SK-N-SH (cell line): ENCODE measurements at regions not wholly inside any gene's neighbourhood (a gene's known extent, or its start where the extent isn't known, plus 50 kb on each side); places are given as distances from the start of the nearest gene placed in this dataset.

Experiments
- CTCF ChIA-PET: fragments of 300-600, 350-600 bp; formaldehyde crosslinking; extraction: SDS; loops from one replicate; lab custom pipeline; 2021; lab: Yijun Ruan, JAX
- POLR2A ChIA-PET: fragments of 350-600 bp; sonication (Branson Sonifier 250); formaldehyde crosslinking; extraction: SDS; loops from one replicate; lab custom pipeline; 2020; ENCODE audit warnings: antibody characterized with exemption, inconsistent platforms; lab: Yijun Ruan, JAX
- DNase-seq: peaks from one replicate; pipeline ENCODE4 v3.0.0; 2012
- H2AFZ ChIP-seq: fragments of 200-600 bp; sonication (generic); 2 replicates; pipeline ENCODE4 v1.8.1; 2016; ENCODE audit warnings: antibody characterized with exemption, mild to moderate bottlenecking, low read depth
- H3F3A ChIP-seq: fragments of 200-600 bp; sonication (generic); replicated peaks from 2 replicates; pipeline ENCODE3; 2016; ENCODE audit warnings: antibody characterized with exemption, mild to moderate bottlenecking; ENCODE audit not compliant: insufficient read depth
- H3K27ac ChIP-seq, 2 experiments: fragments of 200-500 bp in 1 of 2; fragments of 200-600 bp in 1 of 2; sonication (Bioruptor generic) in 1 of 2; sonication (generic), shearing (Covaris generic) in 1 of 2; 2 replicates each; pipeline versions ENCODE4 v1.5.1 to v1.6.1; 2014 to 2016; ENCODE audit warnings: low read depth in 2 of 2, inconsistent platforms in 1 of 2, low read length in 1 of 2, mild to moderate bottlenecking in 1 of 2, mixed read lengths in 1 of 2
- H3K27me3 ChIP-seq: fragments of 200-600 bp; sonication (generic), shearing (Covaris generic); 2 replicates; pipeline ENCODE4 v1.6.1; 2016; ENCODE audit warnings: mixed run types; ENCODE audit not compliant: insufficient read depth
- H3K36me3 ChIP-seq, 2 experiments: fragments of 200-500 bp in 1 of 2; fragments of 200-600 bp in 1 of 2; sonication (Bioruptor generic) in 1 of 2; sonication (generic) in 1 of 2; replicated peaks in 1 of 2; 2 replicates each; pipeline versions ENCODE3 to v1.5.1; 2014 to 2016; ENCODE audit warnings: low read length in 1 of 2, mild to moderate bottlenecking in 1 of 2; ENCODE audit not compliant: insufficient read depth in 2 of 2, control insufficient read depth in 1 of 2
- H3K4me1 ChIP-seq, 2 experiments: fragments of 200-500 bp in 1 of 2; fragments of 200-600 bp in 1 of 2; sonication (Bioruptor generic) in 1 of 2; sonication (generic), shearing (Covaris generic) in 1 of 2; 2 replicates each; pipeline versions ENCODE4 v1.5.1 to v1.6.1; 2014 to 2016; ENCODE audit warnings: low read depth in 1 of 2, low read length in 1 of 2, mixed run types in 1 of 2; ENCODE audit not compliant: insufficient read depth in 2 of 2, control insufficient read depth in 1 of 2
- H3K4me2 ChIP-seq: fragments of 200-600 bp; sonication (generic), shearing (Covaris generic); 2 replicates; pipeline ENCODE4 v1.6.1; 2017; ENCODE audit warnings: mixed run types
- H3K4me3 ChIP-seq, 2 experiments: fragments of 200-500 bp in 1 of 2; fragments of 200-600 bp in 1 of 2; sonication (Bioruptor generic) in 1 of 2; sonication (generic), shearing (Covaris generic) in 1 of 2; 2 replicates each; pipeline versions ENCODE4 v1.5.1 to v1.8.1; 2014 to 2016; ENCODE audit warnings: low read depth in 2 of 2, inconsistent platforms in 1 of 2, low read length in 1 of 2, mild to moderate bottlenecking in 1 of 2, mixed read lengths in 1 of 2, moderate library complexity in 1 of 2
- H3K79me2 ChIP-seq: fragments of 200-600 bp; sonication (generic); 2 replicates; pipeline ENCODE4 v1.8.1; 2017; ENCODE audit warnings: mild to moderate bottlenecking; ENCODE audit not compliant: insufficient read depth
- H3K9ac ChIP-seq: fragments of 200-600 bp; sonication (generic); 2 replicates; pipeline ENCODE4 v1.6.1; 2017; ENCODE audit warnings: mixed run types
- H3K9me2 ChIP-seq: fragments of 200-600 bp; sonication (generic); 2 replicates; pipeline ENCODE4 v1.6.1; 2017; ENCODE audit warnings: mixed run types
- H3K9me3 ChIP-seq: fragments of 200-600 bp; sonication (generic); 2 replicates; pipeline ENCODE4 v1.6.1; 2017; ENCODE audit warnings: mixed run types, mild to moderate bottlenecking, moderate library complexity
- H4K20me1 ChIP-seq: fragments of 200-600 bp; sonication (generic); 2 replicates; pipeline ENCODE4 v1.6.1; 2017; ENCODE audit warnings: mild to moderate bottlenecking, mixed run types; ENCODE audit not compliant: insufficient read depth
- CTCF ChIP-seq: fragments of 200-600 bp; sonication (generic); IDR thresholded peaks from 2 replicates; pipeline ENCODE4 v1.6.1; 2017; ENCODE audit warnings: antibody characterized with exemption, mild to moderate bottlenecking, moderate library complexity
- EP300 ChIP-seq, 2 experiments: IDR thresholded peaks; 2 replicates each; pipeline versions ENCODE4 v1.4.0 to v1.6.1; 2012; ENCODE audit warnings: borderline replicate concordance in 1 of 2, low read depth in 1 of 2, low read length in 1 of 2
- EZH2phosphoT487 ChIP-seq: fragments of 200-600 bp; sonication (generic); IDR thresholded peaks from 2 replicates; pipeline ENCODE4 v1.6.1; 2017; ENCODE audit warnings: low read depth, mixed run types, mild to moderate bottlenecking, antibody characterized with exemption, moderate library complexity, borderline replicate concordance
- FOSL2 ChIP-seq: IDR thresholded peaks from 2 replicates; pipeline ENCODE4 v1.4.0; 2012; ENCODE audit warnings: low read depth, mild to moderate bottlenecking, moderate library complexity, borderline replicate concordance
- FOXJ3 ChIP-seq: sonication (generic); formaldehyde crosslinking; IDR thresholded peaks from 2 replicates; pipeline ENCODE4 v1.5.1; 2020; ENCODE audit warnings: mild to moderate bottlenecking, missing genetic modification reagents
- FOXM1 ChIP-seq: IDR thresholded peaks from 2 replicates; pipeline ENCODE4 v1.4.0; 2012; ENCODE audit warnings: low read depth, mild to moderate bottlenecking
- JUND ChIP-seq: IDR thresholded peaks from 2 replicates; pipeline ENCODE4 v1.4.0; 2012
- NFIC ChIP-seq: IDR thresholded peaks from 2 replicates; pipeline ENCODE4 v1.4.0; 2012; ENCODE audit warnings: borderline replicate concordance
- NRF1 ChIP-seq: IDR thresholded peaks from 2 replicates; pipeline ENCODE4 v1.6.1; 2012; ENCODE audit warnings: low read depth, mild to moderate bottlenecking, low read length
- PBX3 ChIP-seq: IDR thresholded peaks from 2 replicates; pipeline ENCODE4; 2012
- RAD21 ChIP-seq: IDR thresholded peaks from 2 replicates; pipeline ENCODE4 v1.6.1; 2012; ENCODE audit warnings: mild to moderate bottlenecking, low read length
- RFX5 ChIP-seq: IDR thresholded peaks from 2 replicates; pipeline ENCODE4 v1.6.1; 2012; ENCODE audit warnings: mild to moderate bottlenecking, improper control_type of control experiment, low read length
- SIN3A ChIP-seq: IDR thresholded peaks from 2 replicates; pipeline ENCODE4 v1.6.1; 2012; ENCODE audit warnings: low read depth, mild to moderate bottlenecking, low read length, moderate library complexity, borderline replicate concordance
- SMC3 ChIP-seq: IDR thresholded peaks from 2 replicates; pipeline ENCODE4 v1.6.1; 2012; ENCODE audit warnings: low read depth, low read length, improper control_type of control experiment
- TCF12 ChIP-seq: IDR thresholded peaks from 2 replicates; pipeline ENCODE4 v1.4.0; 2012
- TEAD4 ChIP-seq: IDR thresholded peaks from 2 replicates; pipeline ENCODE4 v1.4.0; 2012; ENCODE audit warnings: mild to moderate bottlenecking, borderline replicate concordance; ENCODE audit not compliant: insufficient read depth
- WGBS: methylation state at CpG from one replicate; pipeline ENCODE4 v1.1.6; 2017; ENCODE audit warnings: low lambda C conversion rate; 5-methylcytosine and 5-hydroxymethylcytosine counted together

- no peak for TF ChIP-seq RAD21
- TF ChIP-seq EZH2phosphoT487, result no peak
- no peak for TF ChIP-seq RFX5
- TF ChIP-seq TEAD4, result no peak
- TF ChIP-seq CTCF, result no peak
- TF ChIP-seq NRF1, result no peak
- TF ChIP-seq SIN3A, result no peak
- TF ChIP-seq SMC3, result no peak
- TF ChIP-seq FOXJ3 (CRISPR knock-in tag), result no peak
- no peak for TF ChIP-seq FOSL2
- TF ChIP-seq FOXM1, result no peak
- no peak for TF ChIP-seq NFIC
- 79% methylated on average over 8 of the region's 8 CpGs for WGBS
These were observed 102.8 kb upstream of the GREM2 start for GRCh38 chr1:240714568-240715292.

GRCh38 chr1:240712014-240712731 lies 100.2 kb upstream of the GREM2 start:
- Histone ChIP-seq H3K4me3 (no peak overlapping the region), H2AFZ (peak overlapping the region; percentile 9; the same call in 1 of the 2 replicates), H3K9me2 (no peaks in the 10 kb centered on the region), H3K9ac (no peak overlapping the region), H3K79me2 (no peaks in the 10 kb centered on the region), H3K36me3 (no peaks in the 10 kb centered on the region), H3K4me2 (no peak overlapping the region), H3K4me1 (no peaks in the 10 kb centered on the region), H3K9me3 (no peaks in the 10 kb centered on the region), H3K27me3 (no peaks in the 10 kb centered on the region), H3F3A (no peaks in the 10 kb centered on the region), H3K27ac (peak overlapping the region; percentile 45 to 58; a peak in 3 of 4 replicates), H4K20me1 (no peaks in the 10 kb centered on the region)
- no peak for TF ChIP-seq SIN3A
- TF ChIP-seq TCF12, result peak; percentile 59
- TF ChIP-seq PBX3, result 0 out of 2 replicates have a peak, but pooled peaks have one; percentile 4
- peak; percentile 20; the same call in 1 of the 2 replicates for TF ChIP-seq TEAD4
- TF ChIP-seq EP300 (IDR thresholded peaks at IDR 0.05; ENCODE audit: borderline replicate concordance in 1 of 2, low read depth in 1 of 2, low read length in 1 of 2), result no peak; a peak in 1 of 4 replicates
- TF ChIP-seq JUND, result 0 out of 2 replicates have a peak, but pooled peaks have one; percentile 12
- POLR2A ChIA-PET, result no interaction called here
- CTCF ChIA-PET, result interaction anchor here (0.7 to 1.2 kb wide), 3 partner anchors 12 to 162 kb away, joined by 3 read pairs; no protein-coding TSS in a partner anchor
- DNase-seq, result no peak
- 65% methylated on average over 7 of the region's 7 CpGs for WGBS

More at GRCh38 chr1:240714568-240715292, 102.8 kb upstream of the GREM2 start:
- no peaks in the 10 kb centered on the region for H3K9me2 ChIP-seq
- DNase-seq, result no peak
- CTCF ChIA-PET, result interaction anchor here (2.8 kb wide), 1 partner anchor 17 kb away, joined by 12 read pairs; no protein-coding TSS in a partner anchor
- no peak overlapping the region for H3K4me3 ChIP-seq
- POLR2A ChIA-PET, result no interaction called here
- H3K9me3 ChIP-seq, result no peaks in the 10 kb centered on the region
- H3K79me2 ChIP-seq, result no peaks in the 10 kb centered on the region
- no peaks in the 10 kb centered on the region for H3K27me3 ChIP-seq
- H3K9ac ChIP-seq, result no peak overlapping the region
- H4K20me1 ChIP-seq, result no peaks in the 10 kb centered on the region
- no peak overlapping the region for H2AFZ ChIP-seq
- H3F3A ChIP-seq, result no peaks in the 10 kb centered on the region
- H3K27ac ChIP-seq, result no peak overlapping the region
- H3K36me3 ChIP-seq, result no peaks in the 10 kb centered on the region
- no peak overlapping the region for H3K4me2 ChIP-seq
- H3K4me1 ChIP-seq, result peaks cover 0 to 1% of the 10 kb centered on the region in 2 experiments; a peak in 2 of 4 replicates
